Hippocampal formation (tissue), 2 donors: ENCODE measurements at regions not wholly inside any gene's neighbourhood (a gene's known extent, or its start where the extent isn't known, plus 50 kb on each side); places are given as distances from the start of the nearest gene placed in this dataset.

Experiments used
- DNase-seq, 2 donors: peaks; one replicate each; lab custom pipeline; 2025; lab: John Stamatoyannopoulos, UW

GRCh38 chr16:64654178-64654577, 467.7 kb downstream of the CDH11 start:
- no peak for DNase-seq

DNA sequence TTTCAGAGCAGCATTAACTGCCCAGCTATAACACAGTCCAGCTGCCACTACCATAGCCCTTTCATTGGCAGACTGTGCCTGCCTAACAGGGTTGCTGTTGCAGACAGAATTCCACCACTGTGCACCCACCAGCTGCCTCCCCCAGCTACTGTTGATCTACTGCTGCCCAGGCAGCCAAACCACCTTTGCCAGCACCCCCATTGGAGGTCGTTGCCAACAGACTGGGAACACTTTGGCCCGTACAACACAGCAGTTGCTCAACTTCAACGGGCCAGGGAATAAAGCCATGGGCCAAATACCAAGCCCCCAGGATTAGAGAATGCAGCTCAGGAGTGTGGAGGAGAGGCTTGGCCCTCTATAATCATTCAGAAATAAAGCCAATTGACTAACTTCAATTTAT, 473.6 kb downstream of the CDH11 start:
- DNase-seq, result no peak

DNA sequence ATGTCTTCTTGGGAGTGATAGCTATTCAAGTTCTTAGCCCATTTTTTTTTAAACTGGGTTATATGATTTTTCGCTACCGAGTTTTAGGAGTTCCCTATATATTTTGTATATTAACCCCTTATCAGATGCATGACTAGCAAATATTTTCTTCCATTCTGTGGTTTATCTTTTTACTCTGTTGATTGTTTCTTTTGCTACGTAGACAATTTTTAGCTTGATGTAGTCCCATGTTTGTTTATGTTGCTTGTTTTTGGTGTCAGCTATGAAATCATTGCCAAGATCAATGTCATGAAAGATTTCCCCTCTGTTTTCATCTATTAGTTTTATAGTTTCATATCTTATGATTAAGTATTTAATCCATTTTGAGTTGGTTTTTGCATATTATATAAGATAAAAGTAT, 480.5 kb downstream of the CDH11 start:
- no peak for DNase-seq

GRCh38 chr16:64638766-64639165, 483.1 kb downstream of the CDH11 start:
- DNase-seq, result no peak

DNA sequence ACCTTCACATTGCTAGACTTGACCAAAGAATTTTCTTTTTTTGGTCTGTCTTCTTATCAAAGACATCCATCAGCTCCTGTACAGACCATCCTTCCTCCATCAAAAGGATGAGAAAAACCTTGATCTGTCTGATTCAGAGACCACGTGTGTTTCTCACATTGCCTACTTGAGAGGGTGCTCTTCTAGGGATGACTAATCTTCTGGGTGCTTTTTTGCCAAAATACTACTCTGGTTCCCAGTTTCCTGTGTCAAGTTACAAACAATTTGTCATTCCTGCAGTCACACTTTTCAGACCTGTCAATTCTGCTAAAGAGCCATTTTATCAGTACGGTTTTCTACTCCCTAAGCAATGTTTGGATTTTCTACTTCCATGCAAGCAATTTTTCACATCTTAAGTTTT, 492.2 kb downstream of the CDH11 start:
- no peak for DNase-seq

- DNase-seq, result peak in 1 of 2 donors; percentile 7
These were observed 494.1 kb downstream of the CDH11 start for GRCh38 chr16:64627781-64628180.

DNA sequence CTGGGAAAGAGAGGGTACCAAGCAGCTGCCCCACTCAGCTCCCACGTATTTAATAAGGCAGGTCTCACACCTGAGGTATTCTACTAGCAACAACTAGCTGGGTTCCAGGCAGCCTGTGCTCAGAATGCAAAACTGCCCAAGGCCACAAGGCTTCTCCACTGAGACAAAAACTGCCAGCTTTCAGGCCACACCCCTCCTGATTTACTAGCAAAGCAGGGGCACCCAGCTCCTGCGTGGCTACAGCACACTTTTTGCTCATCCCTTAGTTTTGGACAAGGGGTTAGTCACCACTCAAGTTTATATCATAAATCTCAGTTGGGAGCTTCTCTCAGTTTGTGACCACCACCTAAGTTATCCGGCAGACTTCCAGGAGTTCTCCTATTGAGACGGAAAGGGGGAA, 494.6 kb downstream of the CDH11 start:
- DNase-seq, result no peak

GRCh38 chr16:64626776-64627175, 495.1 kb downstream of the CDH11 start:
- no peak for DNase-seq

DNA sequence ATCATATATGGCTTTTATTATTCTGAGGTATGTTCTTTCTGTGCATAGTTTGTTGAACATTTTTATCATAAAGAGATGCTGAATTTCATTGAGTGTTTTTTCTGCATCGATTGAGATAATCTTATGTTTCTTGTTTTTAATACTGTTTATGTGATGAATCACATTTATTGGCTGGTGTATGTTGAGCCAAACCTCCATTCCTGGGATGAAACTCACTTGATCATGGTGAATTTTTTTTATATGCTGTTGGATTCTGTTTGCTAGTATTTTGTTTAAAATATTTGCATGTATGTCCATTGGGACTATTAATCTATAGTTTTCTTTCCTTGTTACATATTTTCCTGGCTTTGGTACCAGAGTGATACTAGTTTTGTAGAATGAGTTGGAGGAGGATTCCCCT, 500.2 kb downstream of the CDH11 start:
- DNase-seq, result no peak

DNA sequence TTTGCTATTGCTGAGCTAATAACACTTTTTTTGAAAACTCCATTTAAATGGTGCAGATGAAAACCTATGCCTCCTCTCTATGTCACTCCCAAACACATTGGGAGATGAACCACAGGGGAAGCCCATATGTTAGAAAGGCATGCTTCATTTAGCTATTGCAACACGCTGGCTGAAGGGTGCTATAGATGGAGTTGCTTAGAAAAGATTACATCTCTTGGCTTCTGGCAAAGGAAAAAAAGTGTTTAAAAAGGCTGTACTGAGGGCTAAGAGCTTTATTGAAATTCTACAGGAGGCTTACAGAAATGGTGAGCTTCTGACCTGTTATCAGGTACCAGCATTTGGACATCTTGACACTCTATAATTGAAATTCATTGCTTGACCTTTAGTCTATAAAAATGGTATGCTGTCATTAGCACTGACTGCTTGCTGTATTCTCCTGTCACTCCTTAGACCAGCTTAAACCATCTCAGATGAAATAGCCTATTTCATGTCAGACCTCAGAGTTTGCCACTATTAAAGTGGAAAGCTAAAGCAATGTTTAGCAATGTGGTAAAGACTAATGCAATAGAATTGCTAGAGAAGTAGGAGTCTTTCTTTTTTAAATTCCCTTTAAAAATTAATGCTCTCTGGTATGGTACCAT, 503.9 kb downstream of the CDH11 start:
- no peak for DNase-seq

DNA sequence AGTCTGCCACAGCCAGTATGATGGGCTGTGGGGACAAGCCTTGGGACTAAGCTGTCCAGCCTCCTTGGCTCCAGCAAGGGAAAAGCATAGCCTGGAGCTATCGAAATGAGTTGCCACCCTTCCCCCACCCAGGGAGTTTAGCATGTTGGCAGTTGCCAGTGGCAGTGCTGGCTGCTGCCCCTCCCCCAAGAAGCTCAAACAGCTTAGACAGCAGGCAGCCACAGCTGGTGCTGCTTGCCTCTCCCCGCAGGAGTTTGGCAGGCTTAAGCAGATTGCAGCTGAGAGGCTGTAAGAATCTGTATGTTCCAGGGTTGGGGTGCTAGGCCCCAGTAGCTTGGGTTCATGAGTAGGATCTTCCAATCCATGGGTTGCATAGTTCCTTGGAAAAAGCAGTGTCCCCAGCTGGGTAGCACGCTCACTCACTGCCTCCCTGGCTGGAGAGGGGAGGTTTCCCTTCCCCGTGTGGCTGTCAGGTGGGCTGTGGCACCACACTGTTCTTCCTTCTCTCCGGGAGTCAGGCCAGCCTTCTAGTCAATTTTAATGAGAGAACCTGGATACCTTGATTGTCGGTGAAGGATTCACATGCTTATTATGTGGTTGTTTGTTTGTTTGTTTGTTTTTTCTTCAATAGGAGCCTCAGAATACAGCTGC, 506.1 kb downstream of the CDH11 start:
- DNase-seq, result peak in 1 of 2 donors; percentile 12

- DNase-seq, result no peak
These were observed 525.7 kb downstream of the CDH11 start for GRCh38 chr16:64596196-64596595.

GRCh38 chr16:64590513-64590912, 531.4 kb downstream of the CDH11 start:
- DNase-seq, result no peak

DNA sequence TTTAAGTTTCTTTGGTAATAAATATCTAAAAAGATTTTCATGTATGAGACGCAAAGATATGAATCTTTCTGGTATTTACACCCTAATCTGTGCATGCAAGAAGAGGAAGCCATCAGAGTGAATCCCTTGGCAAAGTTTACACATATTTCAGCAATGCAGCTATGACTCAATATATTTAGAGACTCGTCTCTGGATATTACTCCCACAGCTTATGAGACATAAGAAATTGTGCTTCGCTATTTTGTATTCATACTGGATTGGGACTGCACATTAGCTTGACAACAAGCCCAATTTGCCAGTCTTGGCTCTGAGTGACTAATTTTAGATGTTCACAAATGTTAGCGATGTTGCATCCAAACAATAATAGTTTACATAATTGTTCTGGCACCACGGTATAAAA, 532.0 kb downstream of the CDH11 start:
- DNase-seq, result no peak

- no peak for DNase-seq
These were observed 535.1 kb downstream of the CDH11 start for GRCh38 chr16:64586781-64587180.

DNA sequence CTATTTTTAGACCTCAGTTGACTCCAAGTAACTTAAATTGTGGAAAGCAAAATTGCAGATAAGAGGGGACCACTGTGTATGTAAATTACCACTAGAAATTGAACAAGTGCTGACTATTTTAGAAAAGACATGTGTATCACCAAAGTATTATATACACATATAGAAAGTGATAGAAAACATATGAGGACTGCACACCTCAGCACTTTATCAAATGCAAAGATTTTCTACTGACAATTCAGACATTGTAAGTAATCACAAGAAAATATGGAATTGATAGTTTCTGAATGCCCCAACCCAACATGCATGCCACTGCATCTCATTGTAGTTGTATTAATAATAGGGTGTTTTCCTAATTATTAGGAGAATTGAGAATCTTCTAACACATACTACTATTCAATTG, 536.5 kb downstream of the CDH11 start:
- DNase-seq, result no peak

GRCh38 chr16:64580558-64580957, 541.3 kb downstream of the CDH11 start:
- no peak for DNase-seq

DNA sequence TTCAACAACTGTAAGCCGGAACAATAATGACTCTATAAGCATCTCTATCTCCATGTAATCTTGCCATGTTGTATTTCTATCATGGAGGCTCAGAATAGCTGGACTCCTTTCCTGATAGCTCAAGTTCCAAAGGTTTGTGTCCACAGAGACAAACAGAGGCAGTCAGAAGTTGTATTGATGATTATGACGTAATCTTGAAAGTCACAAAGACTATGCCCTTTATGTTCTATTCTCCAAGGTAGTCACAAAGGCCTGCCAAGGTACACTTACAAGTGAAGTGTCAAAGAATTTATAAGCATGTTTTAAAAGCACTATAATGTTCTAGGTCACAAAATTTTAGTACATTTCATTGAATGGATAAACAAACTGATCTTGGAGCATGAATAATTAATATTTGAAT, 542.2 kb downstream of the CDH11 start:
- DNase-seq, result no peak

GRCh38 chr16:64545768-64546167, 576.1 kb downstream of the CDH11 start:
- DNase-seq, result no peak

- DNase-seq, result no peak
These were observed 577.0 kb downstream of the CDH11 start for GRCh38 chr16:64544859-64545258.

DNA sequence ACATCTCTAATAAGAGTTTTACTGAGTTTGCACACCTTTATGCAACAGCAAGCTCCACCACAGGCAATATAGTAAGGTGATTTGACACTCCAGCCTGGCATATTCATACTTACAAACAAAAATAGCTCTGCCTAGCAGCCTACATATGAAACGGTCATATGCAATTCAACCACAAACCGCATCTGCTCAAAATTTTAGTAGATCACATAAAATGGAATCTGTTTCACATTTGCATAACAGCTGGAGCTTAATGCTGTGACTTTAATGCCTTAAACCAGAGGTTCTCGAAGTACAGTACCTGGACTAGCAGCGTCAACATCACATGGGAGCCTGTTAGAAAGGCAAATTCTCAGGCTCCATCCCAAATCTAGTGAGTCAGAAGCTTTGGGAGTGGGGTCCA, 578.4 kb downstream of the CDH11 start:
- DNase-seq, result no peak

DNA sequence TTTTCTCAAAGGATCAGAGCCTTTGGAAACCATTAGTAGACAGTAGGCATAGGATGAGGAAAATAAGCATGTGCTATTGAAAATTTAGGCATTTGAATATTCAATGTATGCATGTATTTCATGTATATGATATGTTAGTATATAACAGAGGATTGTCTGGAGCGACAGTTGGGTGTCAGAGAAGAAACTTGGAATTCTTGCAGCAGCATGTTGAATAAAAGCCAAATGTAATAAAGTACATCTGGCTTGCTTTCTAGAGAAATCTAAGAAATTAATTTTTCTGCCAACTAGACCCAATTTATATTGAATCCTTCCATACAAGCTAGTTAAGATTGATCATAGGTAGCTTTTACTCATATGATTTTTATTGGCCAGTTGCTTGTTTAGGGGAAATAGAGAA, 578.8 kb downstream of the CDH11 start:
- no peak for DNase-seq

GRCh38 chr16:64542152-64542551, 579.7 kb downstream of the CDH11 start:
- DNase-seq, result no peak

DNA sequence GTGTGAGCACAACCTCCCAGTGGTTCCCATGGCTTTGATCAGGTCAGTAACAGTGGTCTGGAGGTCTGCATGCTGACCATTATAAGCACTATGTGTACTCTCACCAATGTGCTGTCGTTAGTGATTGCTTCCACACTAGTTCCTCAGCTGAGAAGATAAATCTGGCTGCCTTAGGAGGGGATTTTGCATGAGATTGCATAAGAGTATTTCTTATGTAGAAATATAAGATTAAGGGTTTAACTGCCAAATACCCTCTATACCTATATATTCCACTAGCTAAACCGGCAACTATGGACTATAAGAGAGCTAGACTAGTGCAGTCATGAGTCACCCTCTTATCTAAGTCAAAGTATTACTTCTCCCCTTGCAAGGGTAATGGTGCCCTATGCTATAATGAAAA, 580.2 kb downstream of the CDH11 start:
- no peak for DNase-seq
